H1 (cell line): ENCODE measurements at regions not wholly inside any gene's neighbourhood (a gene's known extent, or its start where the extent isn't known, plus 50 kb on each side); places are given as distances from the start of the nearest gene placed in this dataset.

Source experiments
- CTCF ChIA-PET: fragments of 300-600 bp; sonication (Branson Sonifier 250); formaldehyde crosslinking; loops from one replicate; lab custom pipeline; 2021; ENCODE audit not compliant: partially characterized antibody; lab: Charles Lee
- POLR2A ChIA-PET: fragments of 300-600 bp; sonication (Branson Sonifier 250); formaldehyde crosslinking; loops from one replicate; lab custom pipeline; 2021; ENCODE audit warnings: inconsistent platforms; ENCODE audit not compliant: partially characterized antibody; lab: Charles Lee
- DNase-seq, 2 experiments: peaks; one replicate each; pipeline versions ENCODE4 v3.0.0 to v3.0.0-alpha.2; 2010 to 2022; ENCODE audit warnings: low spot score in 2 of 2, low read depth in 1 of 2, mixed read lengths in 1 of 2
- FAIRE-seq: peaks from 2 replicates; lab custom pipeline; 2011; peaks lifted over from hg19 to GRCh38; lab: Jason Lieb, UNC
- H2AFZ ChIP-seq: 2 replicates; pipeline ENCODE4 v1.8.1; 2012; ENCODE audit warnings: low read length, inconsistent platforms
- H2AK5ac ChIP-seq: 2 replicates; pipeline ENCODE4 v1.6.1; 2013; ENCODE audit warnings: low read depth, low read length
- H2BK120ac ChIP-seq: replicated peaks from 2 replicates; pipeline ENCODE3; 2013; ENCODE audit warnings: low read depth, low read length, inconsistent platforms
- H2BK12ac ChIP-seq: 2 replicates; pipeline ENCODE4 v1.6.1; 2013; ENCODE audit warnings: low read depth, low read length
- H2BK15ac ChIP-seq: 2 replicates; pipeline ENCODE4 v1.6.1; 2013; ENCODE audit warnings: low read length
- H2BK20ac ChIP-seq: 2 replicates; pipeline ENCODE4 v1.6.1; 2013; ENCODE audit warnings: low read length
- H2BK5ac ChIP-seq: 2 replicates; pipeline ENCODE4 v1.6.1; 2013; ENCODE audit warnings: low read depth, low read length
- H3K14ac ChIP-seq: 2 replicates; pipeline ENCODE4 v1.6.1; 2013; ENCODE audit warnings: inconsistent platforms; ENCODE audit not compliant: insufficient read length
- H3K18ac ChIP-seq: 2 replicates; pipeline ENCODE4 v1.6.1; 2013; ENCODE audit warnings: low read length; ENCODE audit errors: extremely low read depth
- H3K23ac ChIP-seq: 2 replicates; pipeline ENCODE4 v1.6.1; 2013; ENCODE audit warnings: inconsistent platforms; ENCODE audit not compliant: insufficient read length
- H3K23me2 ChIP-seq: 2 replicates; pipeline ENCODE4 v1.6.1; 2013; ENCODE audit warnings: low read depth, low read length
- H3K27ac ChIP-seq: 2 replicates; pipeline ENCODE4 v1.6.1; 2011; ENCODE audit warnings: low read depth, low read length, inconsistent platforms
- H3K27me3 ChIP-seq, 4 experiments: replicated peaks in 1 of 4; 1 replicate in 1 of 4; 2 replicates in 3 of 4; pipeline versions ENCODE4 v1.6.1 to v1.8.1; 2011 to 2013; ENCODE audit warnings: low read length in 3 of 4, mild to moderate bottlenecking in 3 of 4, inconsistent platforms in 2 of 4, mixed read lengths in 2 of 4, moderate library complexity in 1 of 4; ENCODE audit not compliant: control insufficient read depth in 3 of 4, insufficient read depth in 3 of 4; ENCODE audit errors: extremely low read depth in 1 of 4
- H3K36me3 ChIP-seq, 4 experiments: 2 replicates each; pipeline versions ENCODE4 v1.6.1 to v1.8.1; 2011 to 2013; ENCODE audit warnings: mild to moderate bottlenecking in 4 of 4, low read length in 3 of 4, moderate library complexity in 2 of 4, control low read depth in 1 of 4, inconsistent platforms in 1 of 4; ENCODE audit not compliant: insufficient read depth in 4 of 4, control insufficient read depth in 2 of 4
- H3K4ac ChIP-seq: replicated peaks from 2 replicates; pipeline ENCODE3; 2013; ENCODE audit warnings: low read length, low read depth, mixed read lengths, inconsistent platforms; ENCODE audit not compliant: insufficient read length
- H3K4me1 ChIP-seq, 4 experiments: replicated peaks in 1 of 4; 1 replicate in 1 of 4; 2 replicates in 3 of 4; pipeline versions ENCODE4 v1.6.1 to v1.8.1; 2011 to 2013; ENCODE audit warnings: low read length in 3 of 4, inconsistent platforms in 2 of 4, mixed read lengths in 1 of 4; ENCODE audit not compliant: insufficient read depth in 4 of 4, control insufficient read depth in 3 of 4
- H3K4me2 ChIP-seq, 2 experiments: 2 replicates each; pipeline versions ENCODE4 v1.6.1 to v1.8.1; 2011 to 2013; ENCODE audit warnings: low read depth in 2 of 2, low read length in 2 of 2, control low read depth in 1 of 2, inconsistent platforms in 1 of 2, mild to moderate bottlenecking in 1 of 2; ENCODE audit not compliant: insufficient read depth in 1 of 2
- H3K4me3 ChIP-seq, 4 experiments: fragments of 200-600, 300-600 bp in 1 of 4; sonication (generic), shearing (Covaris generic), sonication (Bioruptor Twin) in 1 of 4; 2 replicates each; pipeline versions ENCODE4 v1.5.1 to v1.8.1; 2011 to 2016; ENCODE audit warnings: low read length in 4 of 4, low read depth in 3 of 4, control low read depth in 2 of 4, inconsistent platforms in 2 of 4, mild to moderate bottlenecking in 2 of 4, mixed read lengths in 1 of 4, moderate library complexity in 1 of 4; ENCODE audit not compliant: insufficient read depth in 2 of 4; ENCODE audit errors: extremely low read depth in 1 of 4
- H3K56ac ChIP-seq: replicated peaks from 2 replicates; pipeline ENCODE3; 2013; ENCODE audit warnings: low read depth, mild to moderate bottlenecking, mixed read lengths, low read length, inconsistent platforms; ENCODE audit not compliant: insufficient read length
- H3K79me1 ChIP-seq: 2 replicates; pipeline ENCODE4 v1.6.1; 2013; ENCODE audit warnings: low read depth, low read length, control low read depth
- H3K79me2 ChIP-seq, 2 experiments: 2 replicates each; pipeline versions ENCODE4 v1.6.1 to v1.8.1; 2012 to 2013; ENCODE audit warnings: low read length in 2 of 2, mild to moderate bottlenecking in 2 of 2, inconsistent platforms in 1 of 2; ENCODE audit not compliant: insufficient read depth in 2 of 2, control insufficient read depth in 1 of 2
- H3K9ac ChIP-seq, 4 experiments: replicated peaks in 1 of 4; 1 replicate in 1 of 4; 2 replicates in 3 of 4; pipeline versions ENCODE4 v1.6.1 to v1.8.1; 2011 to 2013; ENCODE audit warnings: low read depth in 3 of 4, low read length in 3 of 4, control low read depth in 2 of 4, mild to moderate bottlenecking in 2 of 4, moderate library complexity in 2 of 4, inconsistent platforms in 1 of 4; ENCODE audit errors: extremely low read depth in 1 of 4
- H3K9me3 ChIP-seq, 2 experiments: 2 replicates each; pipeline versions ENCODE4 v1.6.1 to v1.8.1; 2012 to 2013; ENCODE audit warnings: mild to moderate bottlenecking in 2 of 2, moderate library complexity in 2 of 2, control low read depth in 1 of 2, inconsistent platforms in 1 of 2, low read depth in 1 of 2, low read length in 1 of 2, mixed read lengths in 1 of 2; ENCODE audit not compliant: insufficient read depth in 2 of 2
- H4K20me1 ChIP-seq, 2 experiments: replicated peaks in 1 of 2; 2 replicates each; pipeline versions ENCODE3 to v1.8.1; 2011 to 2013; ENCODE audit warnings: inconsistent platforms in 2 of 2, low read length in 2 of 2, mild to moderate bottlenecking in 1 of 2; ENCODE audit not compliant: insufficient read depth in 2 of 2, control insufficient read depth in 1 of 2
- H4K5ac ChIP-seq: 2 replicates; pipeline ENCODE4 v1.6.1; 2013; ENCODE audit warnings: low read length, low read depth, mixed read lengths, inconsistent platforms; ENCODE audit not compliant: insufficient read length
- H4K8ac ChIP-seq: 2 replicates; pipeline ENCODE4 v1.8.0; 2013; ENCODE audit warnings: mild to moderate bottlenecking, moderate library complexity, low read length, inconsistent platforms; ENCODE audit not compliant: insufficient read depth; ENCODE audit errors: extremely low read depth
- H4K91ac ChIP-seq: replicated peaks from 2 replicates; pipeline ENCODE3; 2013; ENCODE audit warnings: low read length, mixed read lengths, inconsistent platforms; ENCODE audit not compliant: insufficient read length
- FOSL1 ChIP-seq: IDR thresholded peaks from 2 replicates; pipeline ENCODE4 v1.6.1; 2011; ENCODE audit warnings: mild to moderate bottlenecking, low read depth, low read length, moderate library complexity; ENCODE audit not compliant: insufficient read depth
- WGBS, 2 experiments: shearing (Covaris generic) in 1 of 2; methylation state at CpG; one replicate each; pipeline versions ENCODE4 v1.1.6 to v1.1.7; 2013 to 2015; ENCODE audit warnings: low lambda C conversion rate in 2 of 2, mixed read lengths in 2 of 2, inconsistent platforms in 1 of 2, low coverage in 1 of 2, missing lambda C conversion rate in 1 of 2; ENCODE audit not compliant: insufficient replicate concordance in 2 of 2, insufficient coverage in 1 of 2, insufficient read length in 1 of 2; ENCODE audit errors: extremely low coverage in 1 of 2, missing lambda C conversion rate in 1 of 2; 5-methylcytosine and 5-hydroxymethylcytosine counted together

DNA sequence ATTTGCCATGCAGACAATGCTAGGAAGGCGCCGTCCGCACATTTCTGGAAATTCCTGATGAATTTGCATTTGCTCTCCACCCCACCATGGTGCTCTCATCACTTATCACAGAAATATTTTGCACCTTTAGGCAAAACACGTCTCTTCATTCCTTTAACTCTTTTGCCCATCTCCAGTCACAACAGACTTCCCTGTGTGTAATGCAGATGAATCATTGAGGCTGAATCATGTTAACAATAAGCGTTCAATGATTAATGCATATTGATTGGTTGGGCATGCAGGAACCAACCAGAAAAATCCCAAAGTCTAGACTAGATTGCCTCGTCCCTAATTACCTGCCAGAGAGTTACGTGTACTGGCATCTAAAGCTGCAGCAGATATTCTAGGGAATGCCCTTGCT lies 80.0 kb upstream of the ATXN1 start:
- Histone ChIP-seq H2BK15ac (no peak overlapping the region), H3K14ac (no peak overlapping the region), H4K5ac (no peak overlapping the region), H3K36me3 (no peaks in the 10 kb centered on the region), H3K23ac (no peak overlapping the region), H2BK120ac (no peak overlapping the region), H3K27me3 (no peaks in the 10 kb centered on the region), H3K4ac (no peak overlapping the region), H3K4me1 (no peaks in the 10 kb centered on the region; a peak in 1 of 7 replicates), H3K56ac (no peak overlapping the region), H2AFZ (no peak overlapping the region), H3K9me3 (no peaks in the 10 kb centered on the region), H3K9ac (no peak overlapping the region), H4K8ac (no peak overlapping the region), H3K79me1 (no peaks in the 10 kb centered on the region; the same call in 1 of the 2 replicates), H3K79me2 (no peaks in the 10 kb centered on the region), H2BK12ac (no peak overlapping the region), H3K4me3 (no peak overlapping the region), H4K91ac (no peak overlapping the region), H4K20me1 (no peaks in the 10 kb centered on the region), H3K4me2 (no peak overlapping the region), H3K27ac (no peak overlapping the region), H3K23me2 (no peaks in the 10 kb centered on the region), H3K18ac (no peak overlapping the region), H2BK5ac (no peak overlapping the region), H2BK20ac (no peak overlapping the region), H2AK5ac (no peak overlapping the region)
- WGBS, 2 experiments = 95% methylated on average over 7 of the region's 7 CpGs; no CpG with 5 or more reads in 1 of the 2 experiments
- ChIA-PET CTCF (no interaction called here), POLR2A (no interaction called here)
- no peak for FAIRE-seq
- DNase-seq = no peak
- no peak for TF ChIP-seq FOSL1
